HG03378 (cell line): ENCODE measurements at regions not wholly inside any gene's neighbourhood (a gene's known extent, or its start where the extent isn't known, plus 50 kb on each side); places are given as distances from the start of the nearest gene placed in this dataset.
"Not testable (repeated sequence)": the region's sequence is repeated elsewhere in the genome, so short reads cannot be mapped to it uniquely, and the experiment has no call there.

Experiments
- ATAC-seq: cut with Tn5 transposase; IDR thresholded peaks from one replicate; pipeline ENCODE4 v1.9.1; 2021; ENCODE audit warnings: mild to moderate bottlenecking, moderate library complexity; ENCODE audit not compliant: unreplicated experiment

- not testable (repeated sequence) for ATAC-seq
Measured at GRCh38 chr2:131824986-131825385, 297.3 kb downstream of the CCDC74A start.

- no peak for ATAC-seq
Measured at GRCh38 chr2:131827481-131828163, 299.9 kb downstream of the CCDC74A start.

- no peak for ATAC-seq
Measured at GRCh38 chr2:131828164-131828561, 300.5 kb downstream of the CCDC74A start.

- ATAC-seq = not testable (repeated sequence)
Measured at GRCh38 chr2:131828633-131829455, 301.2 kb downstream of the CCDC74A start.

- not testable (repeated sequence) for ATAC-seq
Measured at GRCh38 chr2:131829456-131830241, 302.0 kb downstream of the CCDC74A start.

- not testable (repeated sequence) for ATAC-seq
Measured at GRCh38 chr2:131830242-131830945, 302.7 kb downstream of the CCDC74A start.

- ATAC-seq = not testable (repeated sequence)
Measured at GRCh38 chr2:131830946-131831310, 303.2 kb downstream of the CCDC74A start.

- not testable (repeated sequence) for ATAC-seq
Measured at GRCh38 chr2:131831450-131832208, 303.9 kb downstream of the CCDC74A start.

- ATAC-seq = not testable (repeated sequence)
Measured at GRCh38 chr2:131832209-131832780, 304.6 kb downstream of the CCDC74A start.

GRCh38 chr2:131832917-131833316, 305.2 kb downstream of the CCDC74A start:
- ATAC-seq = not testable (repeated sequence)

- not testable (repeated sequence) for ATAC-seq
Measured at GRCh38 chr2:131833367-131834202, 305.9 kb downstream of the CCDC74A start.

GRCh38 chr2:131834203-131835020, 306.7 kb downstream of the CCDC74A start:
- not testable (repeated sequence) for ATAC-seq

- ATAC-seq = not testable (repeated sequence)
Measured at GRCh38 chr2:131835022-131835421, 307.3 kb downstream of the CCDC74A start.

- no peak for ATAC-seq
Measured at GRCh38 chr2:131835621-131836091, 308.0 kb downstream of the CCDC74A start.

- ATAC-seq = not testable (repeated sequence)
Measured at GRCh38 chr2:131836116-131836515, 308.4 kb downstream of the CCDC74A start.

GRCh38 chr2:131844044-131844443, 316.4 kb downstream of the CCDC74A start:
- not testable (repeated sequence) for ATAC-seq

GRCh38 chr2:131856202-131856601, 305.6 kb downstream of the ANKRD30BL start:
- not testable (repeated sequence) for ATAC-seq

- ATAC-seq = not testable (repeated sequence)
Measured at GRCh38 chr2:131858197-131858596, 303.6 kb downstream of the ANKRD30BL start.
